GM23338 (cell line): ENCODE measurements at regions not wholly inside any gene's neighbourhood (a gene's known extent, or its start where the extent isn't known, plus 50 kb on each side); places are given as distances from the start of the nearest gene placed in this dataset.

ENCODE experiments used
- CREB1 ChIP-seq: fragments of 250-450 bp; sonication (Bioruptor Pico); IDR thresholded peaks from 2 replicates; pipeline ENCODE4 v1.5.0; 2020; ENCODE audit warnings: low read depth, mild to moderate bottlenecking, moderate library complexity
- CTCF ChIP-seq, 2 experiments: fragments of 200-600 bp in 1 of 2; sonication (generic) in 1 of 2; conservative IDR thresholded peaks; 2 replicates each; pipeline versions ENCODE4 v1.5.1 to v1.6.1; 2016 to 2017; ENCODE audit warnings: antibody characterized with exemption in 2 of 2, low read depth in 2 of 2, mild to moderate bottlenecking in 2 of 2, moderate library complexity in 1 of 2
- EZH2 ChIP-seq: fragments of 200-600 bp; sonication (generic); IDR thresholded peaks from one replicate; pipeline ENCODE4 v1.8.0; 2017; ENCODE audit warnings: antibody characterized with exemption, mild to moderate bottlenecking, low read depth; ENCODE audit not compliant: unreplicated experiment
- POLR2AphosphoS5 ChIP-seq: IDR thresholded peaks from 2 replicates; pipeline ENCODE4 v1.6.1; 2016; ENCODE audit warnings: antibody characterized with exemption, low read depth
- TF ChIP-seq, protein P1 (sequence below): IDR thresholded peaks from one replicate; pipeline ENCODE4 v1.6.1; 2018; ENCODE audit warnings: antibody characterized with exemption; ENCODE audit not compliant: unreplicated experiment

DNA sequence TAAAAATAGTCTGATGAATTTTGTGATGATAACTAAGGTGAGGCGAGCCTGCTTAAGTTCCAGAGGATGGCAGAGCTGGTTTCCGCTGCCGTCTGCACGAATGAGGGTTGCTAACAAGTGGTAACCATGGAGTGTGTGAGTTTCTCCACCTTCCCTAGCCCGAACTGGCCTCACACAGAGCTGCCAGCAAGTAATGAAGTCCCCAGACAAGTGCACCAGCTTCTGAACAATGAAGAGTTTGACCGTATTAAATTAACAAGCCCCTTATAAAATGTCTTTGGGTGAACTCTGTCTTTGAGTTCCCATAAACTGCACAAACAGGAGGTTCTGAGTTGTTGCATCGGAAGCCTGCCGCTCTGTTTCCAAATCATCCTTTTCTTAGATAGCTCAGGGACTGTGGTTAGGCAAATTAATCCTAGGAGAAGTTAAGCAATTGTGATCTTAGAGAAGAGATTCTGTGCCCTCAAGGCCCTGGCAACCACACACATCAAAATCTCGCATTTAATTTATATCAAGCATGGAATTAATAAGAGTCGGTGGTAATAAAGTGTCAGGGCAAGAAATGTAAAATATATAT, 274.1 kb upstream of the DAAM1 start:
- TF ChIP-seq POLR2AphosphoS5 (no peak), CTCF (conservative IDR thresholded peaks at IDR 0.05; ENCODE audit: low read depth in 2 of 2) (no peak), CREB1 (CRISPR knock-in tag) (no peak), EZH2 (no peak)
- TF ChIP-seq, protein P1, sequence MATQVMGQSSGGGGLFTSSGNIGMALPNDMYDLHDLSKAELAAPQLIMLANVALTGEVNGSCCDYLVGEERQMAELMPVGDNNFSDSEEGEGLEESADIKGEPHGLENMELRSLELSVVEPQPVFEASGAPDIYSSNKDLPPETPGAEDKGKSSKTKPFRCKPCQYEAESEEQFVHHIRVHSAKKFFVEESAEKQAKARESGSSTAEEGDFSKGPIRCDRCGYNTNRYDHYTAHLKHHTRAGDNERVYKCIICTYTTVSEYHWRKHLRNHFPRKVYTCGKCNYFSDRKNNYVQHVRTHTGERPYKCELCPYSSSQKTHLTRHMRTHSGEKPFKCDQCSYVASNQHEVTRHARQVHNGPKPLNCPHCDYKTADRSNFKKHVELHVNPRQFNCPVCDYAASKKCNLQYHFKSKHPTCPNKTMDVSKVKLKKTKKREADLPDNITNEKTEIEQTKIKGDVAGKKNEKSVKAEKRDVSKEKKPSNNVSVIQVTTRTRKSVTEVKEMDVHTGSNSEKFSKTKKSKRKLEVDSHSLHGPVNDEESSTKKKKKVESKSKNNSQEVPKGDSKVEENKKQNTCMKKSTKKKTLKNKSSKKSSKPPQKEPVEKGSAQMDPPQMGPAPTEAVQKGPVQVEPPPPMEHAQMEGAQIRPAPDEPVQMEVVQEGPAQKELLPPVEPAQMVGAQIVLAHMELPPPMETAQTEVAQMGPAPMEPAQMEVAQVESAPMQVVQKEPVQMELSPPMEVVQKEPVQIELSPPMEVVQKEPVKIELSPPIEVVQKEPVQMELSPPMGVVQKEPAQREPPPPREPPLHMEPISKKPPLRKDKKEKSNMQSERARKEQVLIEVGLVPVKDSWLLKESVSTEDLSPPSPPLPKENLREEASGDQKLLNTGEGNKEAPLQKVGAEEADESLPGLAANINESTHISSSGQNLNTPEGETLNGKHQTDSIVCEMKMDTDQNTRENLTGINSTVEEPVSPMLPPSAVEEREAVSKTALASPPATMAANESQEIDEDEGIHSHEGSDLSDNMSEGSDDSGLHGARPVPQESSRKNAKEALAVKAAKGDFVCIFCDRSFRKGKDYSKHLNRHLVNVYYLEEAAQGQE = no peak
